ENCODE measurements at regions not wholly inside any gene's neighbourhood (a gene's known extent, or its start where the extent isn't known, plus 50 kb on each side); places are given as distances from the start of the nearest gene placed in this dataset.

DNA sequence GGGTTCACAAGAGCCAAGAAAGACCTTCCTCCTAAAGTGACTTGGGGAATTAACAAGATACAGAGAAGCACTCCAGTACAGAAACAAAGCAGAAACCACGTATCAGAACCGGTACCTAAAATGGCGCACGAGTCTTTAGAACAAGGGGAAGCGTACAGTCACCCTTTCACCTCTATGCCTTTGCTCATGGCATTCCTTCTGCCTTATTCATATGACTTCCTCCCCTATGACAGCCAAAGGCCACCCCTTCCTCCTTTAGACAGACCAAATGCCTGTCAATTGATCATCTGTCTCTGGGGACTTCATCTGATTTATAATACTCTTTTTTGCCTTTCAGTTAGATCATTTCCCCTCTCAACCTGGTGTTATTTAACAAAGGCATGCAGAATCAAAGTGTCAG, 89.5 kb upstream of the OSBPL8 start:
- TF ChIP-seq, protein P1, sequence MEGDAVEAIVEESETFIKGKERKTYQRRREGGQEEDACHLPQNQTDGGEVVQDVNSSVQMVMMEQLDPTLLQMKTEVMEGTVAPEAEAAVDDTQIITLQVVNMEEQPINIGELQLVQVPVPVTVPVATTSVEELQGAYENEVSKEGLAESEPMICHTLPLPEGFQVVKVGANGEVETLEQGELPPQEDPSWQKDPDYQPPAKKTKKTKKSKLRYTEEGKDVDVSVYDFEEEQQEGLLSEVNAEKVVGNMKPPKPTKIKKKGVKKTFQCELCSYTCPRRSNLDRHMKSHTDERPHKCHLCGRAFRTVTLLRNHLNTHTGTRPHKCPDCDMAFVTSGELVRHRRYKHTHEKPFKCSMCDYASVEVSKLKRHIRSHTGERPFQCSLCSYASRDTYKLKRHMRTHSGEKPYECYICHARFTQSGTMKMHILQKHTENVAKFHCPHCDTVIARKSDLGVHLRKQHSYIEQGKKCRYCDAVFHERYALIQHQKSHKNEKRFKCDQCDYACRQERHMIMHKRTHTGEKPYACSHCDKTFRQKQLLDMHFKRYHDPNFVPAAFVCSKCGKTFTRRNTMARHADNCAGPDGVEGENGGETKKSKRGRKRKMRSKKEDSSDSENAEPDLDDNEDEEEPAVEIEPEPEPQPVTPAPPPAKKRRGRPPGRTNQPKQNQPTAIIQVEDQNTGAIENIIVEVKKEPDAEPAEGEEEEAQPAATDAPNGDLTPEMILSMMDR (conservative IDR thresholded peaks at IDR 0.05), result no peak
- TF ChIP-seq ZFX (IDR thresholded peaks at IDR 0.05), result no peak

All from C4-2B (cell line).